CD14-positive monocyte (primary cell): ENCODE measurements at regions not wholly inside any gene's neighbourhood (a gene's known extent, or its start where the extent isn't known, plus 50 kb on each side); places are given as distances from the start of the nearest gene placed in this dataset.

Experiments used
- DNase-seq, 3 donors: peaks; one replicate each; pipeline ENCODE4 v3.0.0-alpha.2; 2011 to 2022
- H2AFZ ChIP-seq: 2 replicates; pipeline ENCODE4 v1.6.0; 2012; ENCODE audit warnings: mild to moderate bottlenecking, low read depth, low read length, inconsistent platforms; ENCODE audit not compliant: insufficient read depth, poor library complexity, severe bottlenecking
- H3K27ac ChIP-seq, 2 donors: 1 replicate in 1 of 2; 2 replicates in 1 of 2; pipeline ENCODE4 v1.5.1; 2012 to 2013; ENCODE audit warnings: low read length in 2 of 2, control low read depth in 1 of 2, inconsistent platforms in 1 of 2, low read depth in 1 of 2, mild to moderate bottlenecking in 1 of 2
- H3K27me3 ChIP-seq, 2 donors: one replicate each; pipeline versions ENCODE4 v1.6.0 to v1.6.1; 2011 to 2013; ENCODE audit warnings: low read length in 2 of 2; ENCODE audit not compliant: control insufficient read depth in 2 of 2, insufficient read depth in 2 of 2
- H3K36me3 ChIP-seq, 2 donors: replicated peaks in 1 of 2; 1 replicate in 1 of 2; 2 replicates in 1 of 2; pipeline versions ENCODE4 v1.5.1 to v1.6.1; 2012 to 2013; ENCODE audit warnings: low read length in 2 of 2, control low read depth in 1 of 2, inconsistent platforms in 1 of 2, mild to moderate bottlenecking in 1 of 2; ENCODE audit not compliant: insufficient read depth in 2 of 2, control insufficient read depth in 1 of 2
- H3K4me1 ChIP-seq, 2 donors: 1 replicate in 1 of 2; 2 replicates in 1 of 2; pipeline versions ENCODE4 v1.5.1 to v1.6.1; 2012 to 2013; ENCODE audit warnings: low read length in 2 of 2, control low read depth in 1 of 2, inconsistent platforms in 1 of 2, mild to moderate bottlenecking in 1 of 2, moderate library complexity in 1 of 2; ENCODE audit not compliant: insufficient read depth in 2 of 2, control insufficient read depth in 1 of 2
- H3K4me2 ChIP-seq: replicated peaks from 2 replicates; pipeline ENCODE3; 2012; ENCODE audit warnings: low read length, moderate library complexity, mild to moderate bottlenecking; ENCODE audit not compliant: poor library complexity, severe bottlenecking; ENCODE audit errors: extremely low read depth
- H3K4me3 ChIP-seq, 3 experiments: fragments of 200-600 bp in 1 of 3; sonication (generic) in 1 of 3; replicated peaks in 1 of 3; 1 replicate in 2 of 3; 2 replicates in 1 of 3; pipeline ENCODE4 v1.5.1; 2011 to 2013; ENCODE audit warnings: low read length in 3 of 3, mild to moderate bottlenecking in 3 of 3, control low read depth in 2 of 3, low read depth in 2 of 3, inconsistent platforms in 1 of 3, moderate library complexity in 1 of 3
- H3K79me2 ChIP-seq: 2 replicates; pipeline ENCODE4 v1.6.0; 2012; ENCODE audit warnings: mild to moderate bottlenecking, control low read depth, inconsistent platforms, low read length, moderate library complexity; ENCODE audit not compliant: insufficient read depth
- H3K9ac ChIP-seq: 2 replicates; pipeline ENCODE4 v1.6.0; 2017; ENCODE audit warnings: low read length, mild to moderate bottlenecking; ENCODE audit not compliant: insufficient read depth, poor library complexity, severe bottlenecking
- H3K9me3 ChIP-seq, 2 donors: replicated peaks in 1 of 2; 1 replicate in 1 of 2; 2 replicates in 1 of 2; pipeline versions ENCODE4 v1.5.1 to v1.6.1; 2012 to 2013; ENCODE audit warnings: low read length in 2 of 2, control low read depth in 1 of 2; ENCODE audit not compliant: control insufficient read depth in 1 of 2, insufficient read depth in 1 of 2
- H4K20me1 ChIP-seq: 2 replicates; pipeline ENCODE4 v1.6.0; 2012; ENCODE audit warnings: mild to moderate bottlenecking, low read length, control low read depth, moderate library complexity; ENCODE audit not compliant: insufficient read depth
- H3K27ac Mint-ChIP-seq, 7 donors: one replicate each; pipeline ENCODE4 v1.8.0; 2020; ENCODE audit warnings: mild to moderate bottlenecking in 7 of 7, mixed read lengths in 7 of 7, moderate library complexity in 6 of 7, inconsistent platforms in 2 of 7
- H3K27me3 Mint-ChIP-seq, 3 donors: one replicate each; pipeline ENCODE4 v1.8.0; 2021 to 2022; ENCODE audit warnings: low read depth in 3 of 3, mild to moderate bottlenecking in 3 of 3, mixed read lengths in 3 of 3, moderate library complexity in 3 of 3, inconsistent platforms in 1 of 3
- H3K36me3 Mint-ChIP-seq, 2 donors: one replicate each; pipeline ENCODE4 v1.8.0; 2020; ENCODE audit warnings: mixed read lengths in 2 of 2, inconsistent platforms in 1 of 2, mild to moderate bottlenecking in 1 of 2
- H3K4me1 Mint-ChIP-seq: one replicate; pipeline ENCODE4 v1.8.0; 2020; ENCODE audit warnings: mild to moderate bottlenecking, mixed read lengths
- H3K4me3 Mint-ChIP-seq, 2 donors: one replicate each; pipeline ENCODE4 v1.8.0; 2020; ENCODE audit warnings: mild to moderate bottlenecking in 2 of 2, mixed read lengths in 2 of 2, moderate library complexity in 1 of 2
- H3K9me3 Mint-ChIP-seq, 7 donors: one replicate each; pipeline ENCODE4 v1.8.0; 2020 to 2022; ENCODE audit warnings: mixed read lengths in 7 of 7, mild to moderate bottlenecking in 6 of 7, moderate library complexity in 6 of 7, inconsistent platforms in 2 of 7
- WGBS: methylation state at CpG from one replicate; pipeline ENCODE4 v1.1.5; 2013; ENCODE audit warnings: missing lambda C conversion rate; ENCODE audit not compliant: insufficient coverage; 5-methylcytosine and 5-hydroxymethylcytosine counted together
- intact Hi-C, 2 donors: fragments of 100-400 bp; cut with micrococcal nuclease; formaldehyde crosslinking; loops; one replicate each; pipeline versions ENCODE4 v1.15.0 to v1.15.1; 2023
- TF ChIP-seq, protein P1 (sequence below): fragments of 200-600 bp; IDR thresholded peaks from one replicate; pipeline ENCODE4 v1.8.0; 2022; ENCODE audit warnings: antibody characterized with exemption, mild to moderate bottlenecking

DNA sequence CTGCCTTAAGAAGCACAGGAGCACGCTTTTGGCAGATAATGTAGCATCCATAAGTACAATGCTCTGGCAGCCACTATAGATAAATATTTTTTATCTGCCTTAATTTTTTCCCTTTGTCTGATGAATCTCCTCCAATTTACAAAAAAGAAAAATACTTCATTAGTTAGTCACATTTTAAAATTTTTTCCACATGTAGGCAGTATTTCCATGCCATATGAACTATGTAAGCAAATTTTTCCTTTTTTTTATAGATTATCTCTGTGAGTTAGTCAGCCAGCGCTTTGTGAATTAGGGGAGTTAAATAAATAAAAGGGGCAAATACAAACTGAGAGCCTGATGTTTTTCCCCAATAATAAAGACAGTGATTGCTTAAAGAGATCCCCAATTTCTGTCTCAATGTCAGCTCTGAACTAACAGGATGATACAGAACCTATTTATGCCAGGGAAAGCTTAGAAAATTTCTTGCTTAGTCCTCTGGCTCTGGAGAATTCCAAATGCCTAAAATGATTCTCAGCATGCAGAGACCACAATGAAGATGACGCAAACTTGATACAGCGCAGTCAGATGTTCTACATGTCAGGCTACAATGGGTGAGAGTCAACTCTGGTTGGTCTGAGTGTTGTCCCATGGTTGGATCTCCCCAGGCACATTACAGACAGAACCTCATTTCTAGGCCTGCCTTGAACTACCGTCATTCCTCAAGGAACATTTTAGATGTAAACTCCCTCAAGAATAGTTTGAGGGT, 390.4 kb upstream of the CDH6 start:
- H3K4me1 Mint-ChIP-seq: no peaks in the 10 kb centered on the region
- Histone ChIP-seq H3K4me1 (no peaks in the 10 kb centered on the region), H3K4me2 (no peak overlapping the region), H2AFZ (no peak overlapping the region), H3K27me3 (no peaks in the 10 kb centered on the region), H3K9me3 (peaks cover 9 to 14% of the 10 kb centered on the region in 2 donors), H3K79me2 (no peaks in the 10 kb centered on the region), H4K20me1 (no peaks in the 10 kb centered on the region), H3K9ac (no peak overlapping the region), H3K27ac (no peak overlapping the region), H3K36me3 (no peaks in the 10 kb centered on the region), H3K4me3 (no peak overlapping the region)
- 57% methylated on average over 1 of the region's 5 CpGs for WGBS
- H3K27ac Mint-ChIP-seq: no peak overlapping the region
- peaks cover 0 to 1% (median 0%) of the 10 kb centered on the region in 3 donors for H3K27me3 Mint-ChIP-seq
- DNase-seq: no peak
- no peaks in the 10 kb centered on the region for H3K36me3 Mint-ChIP-seq
- intact Hi-C loops: no loop called here
- no peak overlapping the region for H3K4me3 Mint-ChIP-seq
- TF ChIP-seq, protein P1, sequence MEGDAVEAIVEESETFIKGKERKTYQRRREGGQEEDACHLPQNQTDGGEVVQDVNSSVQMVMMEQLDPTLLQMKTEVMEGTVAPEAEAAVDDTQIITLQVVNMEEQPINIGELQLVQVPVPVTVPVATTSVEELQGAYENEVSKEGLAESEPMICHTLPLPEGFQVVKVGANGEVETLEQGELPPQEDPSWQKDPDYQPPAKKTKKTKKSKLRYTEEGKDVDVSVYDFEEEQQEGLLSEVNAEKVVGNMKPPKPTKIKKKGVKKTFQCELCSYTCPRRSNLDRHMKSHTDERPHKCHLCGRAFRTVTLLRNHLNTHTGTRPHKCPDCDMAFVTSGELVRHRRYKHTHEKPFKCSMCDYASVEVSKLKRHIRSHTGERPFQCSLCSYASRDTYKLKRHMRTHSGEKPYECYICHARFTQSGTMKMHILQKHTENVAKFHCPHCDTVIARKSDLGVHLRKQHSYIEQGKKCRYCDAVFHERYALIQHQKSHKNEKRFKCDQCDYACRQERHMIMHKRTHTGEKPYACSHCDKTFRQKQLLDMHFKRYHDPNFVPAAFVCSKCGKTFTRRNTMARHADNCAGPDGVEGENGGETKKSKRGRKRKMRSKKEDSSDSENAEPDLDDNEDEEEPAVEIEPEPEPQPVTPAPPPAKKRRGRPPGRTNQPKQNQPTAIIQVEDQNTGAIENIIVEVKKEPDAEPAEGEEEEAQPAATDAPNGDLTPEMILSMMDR: no peak
- H3K9me3 Mint-ChIP-seq: peaks cover 0 to 7% (median 3%) of the 10 kb centered on the region in 7 donors

DNA sequence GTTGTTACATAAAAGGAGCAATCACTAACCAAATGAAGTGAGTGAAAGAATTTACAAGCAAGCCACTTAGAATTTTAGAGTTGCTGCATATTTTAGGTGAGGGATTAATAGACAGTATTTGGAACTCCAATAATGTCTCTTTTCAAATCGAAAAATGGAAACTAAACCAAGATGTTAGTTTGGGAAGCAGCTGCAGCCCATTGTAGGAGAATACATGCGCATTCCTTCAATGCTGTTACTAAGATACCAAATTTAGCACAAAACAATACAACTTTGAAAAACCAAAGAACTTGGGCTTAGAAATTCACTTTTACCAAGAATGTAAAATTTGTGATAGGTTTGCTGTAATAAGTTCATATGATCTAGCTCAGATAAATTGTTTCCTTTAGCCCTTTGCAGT, 411.8 kb upstream of the CDH6 start:
- Histone ChIP-seq H3K9me3 (no peaks in the 10 kb centered on the region), H3K4me1 (no peaks in the 10 kb centered on the region), H2AFZ (no peak overlapping the region), H3K27me3 (no peaks in the 10 kb centered on the region), H3K27ac (no peak overlapping the region), H4K20me1 (no peaks in the 10 kb centered on the region), H3K79me2 (no peaks in the 10 kb centered on the region), H3K36me3 (no peaks in the 10 kb centered on the region), H3K4me3 (no peak overlapping the region), H3K4me2 (no peak overlapping the region), H3K9ac (no peak overlapping the region)
- Mint-ChIP-seq H3K4me3 (no peak overlapping the region), H3K4me1 (no peaks in the 10 kb centered on the region), H3K27ac (no peak overlapping the region), H3K36me3 (no peaks in the 10 kb centered on the region), H3K27me3 (no peaks in the 10 kb centered on the region), H3K9me3 (peaks cover 0 to 10% (median 1%) of the 10 kb centered on the region in 7 donors)
- WGBS: no CpG with 5 or more reads among the region's 2 CpGs
- TF ChIP-seq, protein P1: no peak
- DNase-seq: no peak
- intact Hi-C loops: no loop called here
